NCI-H1417 treated with DMSO at 0.1 percent for 48 hours (cell line): ENCODE measurements at regions not wholly inside any gene's neighbourhood (a gene's known extent, or its start where the extent isn't known, plus 50 kb on each side); places are given as distances from the start of the nearest gene placed in this dataset.

ENCODE experiments used
- DNase-seq: peaks from one replicate; lab custom pipeline; 2025; lab: John Stamatoyannopoulos, UW

- DNase-seq, result no peak
Observed at GRCh38 chr21:21730512-21730911, 732.3 kb downstream of the NCAM2 start.

- DNase-seq, result no peak
Observed at GRCh38 chr21:21731626-21732025, 733.4 kb downstream of the NCAM2 start.

GRCh38 chr21:21734088-21734487 lies 735.9 kb downstream of the NCAM2 start:
- DNase-seq, result no peak

GRCh38 chr21:21737186-21737585 lies 739.0 kb downstream of the NCAM2 start:
- no peak for DNase-seq

GRCh38 chr21:21740207-21740606 lies 742.0 kb downstream of the NCAM2 start:
- DNase-seq, result no peak

GRCh38 chr21:21750124-21750825 lies 752.1 kb downstream of the NCAM2 start:
- no peak for DNase-seq

GRCh38 chr21:21751286-21751685 lies 753.1 kb downstream of the NCAM2 start:
- no peak for DNase-seq

GRCh38 chr21:21762855-21763254 lies 764.6 kb downstream of the NCAM2 start:
- no peak for DNase-seq

GRCh38 chr21:21764281-21764680 lies 766.1 kb downstream of the NCAM2 start:
- DNase-seq, result no peak

GRCh38 chr21:21767276-21767675 lies 769.1 kb downstream of the NCAM2 start:
- DNase-seq, result no peak

GRCh38 chr21:21788591-21788990 lies 790.4 kb downstream of the NCAM2 start:
- DNase-seq, result no peak

- no peak for DNase-seq
Observed at GRCh38 chr21:21801921-21802320, 803.7 kb downstream of the NCAM2 start.

GRCh38 chr21:21806711-21807597 lies 808.7 kb downstream of the NCAM2 start:
- DNase-seq, result peak; percentile 7

GRCh38 chr21:21807598-21807903 lies 809.3 kb downstream of the NCAM2 start:
- DNase-seq, result no peak

- DNase-seq, result no peak
Observed at GRCh38 chr21:21813289-21813688, 815.1 kb downstream of the NCAM2 start.

- no peak for DNase-seq
Observed at GRCh38 chr21:21813934-21814333, 815.7 kb downstream of the NCAM2 start.

GRCh38 chr21:21816778-21817177 lies 818.6 kb downstream of the NCAM2 start:
- DNase-seq, result no peak

GRCh38 chr21:21818898-21819297 lies 820.7 kb downstream of the NCAM2 start:
- no peak for DNase-seq

GRCh38 chr21:21828130-21828529 lies 829.9 kb downstream of the NCAM2 start:
- no peak for DNase-seq

GRCh38 chr21:21831036-21831435 lies 832.8 kb downstream of the NCAM2 start:
- DNase-seq, result no peak

- no peak for DNase-seq
Observed at GRCh38 chr21:21845901-21846300, 847.7 kb downstream of the NCAM2 start.

- DNase-seq, result no peak
Observed at GRCh38 chr21:21851205-21851604, 853.0 kb downstream of the NCAM2 start.

- DNase-seq, result no peak
Observed at GRCh38 chr21:21851657-21852056, 853.4 kb downstream of the NCAM2 start.
